Mammary epithelial cell (primary cell): ENCODE measurements at regions not wholly inside any gene's neighbourhood (a gene's known extent, or its start where the extent isn't known, plus 50 kb on each side); places are given as distances from the start of the nearest gene placed in this dataset.

Experiments
- EZH2 ChIP-seq: IDR thresholded peaks from 2 replicates; pipeline ENCODE4 v1.6.1; 2012; ENCODE audit warnings: low read length, inconsistent platforms, borderline replicate concordance
- TF ChIP-seq, protein P1 (sequence below), 2 donors: IDR thresholded peaks in 1 of 2; conservative IDR thresholded peaks in 1 of 2; 2 replicates each; pipeline ENCODE4 v1.5.1; 2011 to 2012; ENCODE audit warnings: inconsistent platforms in 2 of 2, low read length in 2 of 2, mild to moderate bottlenecking in 2 of 2, control low read depth in 1 of 2, low read depth in 1 of 2; ENCODE audit not compliant: insufficient read depth in 1 of 2; ENCODE audit errors: extremely low read depth in 1 of 2

- TF ChIP-seq, protein P1, sequence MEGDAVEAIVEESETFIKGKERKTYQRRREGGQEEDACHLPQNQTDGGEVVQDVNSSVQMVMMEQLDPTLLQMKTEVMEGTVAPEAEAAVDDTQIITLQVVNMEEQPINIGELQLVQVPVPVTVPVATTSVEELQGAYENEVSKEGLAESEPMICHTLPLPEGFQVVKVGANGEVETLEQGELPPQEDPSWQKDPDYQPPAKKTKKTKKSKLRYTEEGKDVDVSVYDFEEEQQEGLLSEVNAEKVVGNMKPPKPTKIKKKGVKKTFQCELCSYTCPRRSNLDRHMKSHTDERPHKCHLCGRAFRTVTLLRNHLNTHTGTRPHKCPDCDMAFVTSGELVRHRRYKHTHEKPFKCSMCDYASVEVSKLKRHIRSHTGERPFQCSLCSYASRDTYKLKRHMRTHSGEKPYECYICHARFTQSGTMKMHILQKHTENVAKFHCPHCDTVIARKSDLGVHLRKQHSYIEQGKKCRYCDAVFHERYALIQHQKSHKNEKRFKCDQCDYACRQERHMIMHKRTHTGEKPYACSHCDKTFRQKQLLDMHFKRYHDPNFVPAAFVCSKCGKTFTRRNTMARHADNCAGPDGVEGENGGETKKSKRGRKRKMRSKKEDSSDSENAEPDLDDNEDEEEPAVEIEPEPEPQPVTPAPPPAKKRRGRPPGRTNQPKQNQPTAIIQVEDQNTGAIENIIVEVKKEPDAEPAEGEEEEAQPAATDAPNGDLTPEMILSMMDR (conservative IDR thresholded peaks at IDR 0.05 in 1 of 2, IDR thresholded peaks at IDR 0.05 in 1 of 2; ENCODE audit: extremely low read depth in 1 of 2, insufficient read depth in 1 of 2, low read depth in 1 of 2, low read length in 2 of 2): no peak
- TF ChIP-seq EZH2: no peak
Observed at GRCh38 chr1:38546636-38547035, 312.9 kb downstream of the RRAGC start.
